ENCODE measurements at regions not wholly inside any gene's neighbourhood (a gene's known extent, or its start where the extent isn't known, plus 50 kb on each side); places are given as distances from the start of the nearest gene placed in this dataset.

GRCh38 chr3:40864146-40864782 is 335.0 kb upstream of the CTNNB1 start:
- H3K4me3 ChIP-seq (ENCODE audit: low read depth in 1 of 2, low read length in 2 of 2): no peak overlapping the region
- no peak overlapping the region for H3K27ac ChIP-seq (ENCODE audit: low read depth in 2 of 2, low read length in 1 of 2)
- 66 to 70% methylated on average over 3 of the region's 3 CpGs for WGBS, 2 donors
- H3K4me1 ChIP-seq (ENCODE audit: control insufficient read depth in 2 of 2, insufficient read depth in 2 of 2, low read length in 1 of 2): no peaks in the 10 kb centered on the region
- H3K27me3 ChIP-seq (ENCODE audit: control insufficient read depth in 1 of 2, insufficient read depth in 2 of 2, low read length in 2 of 2): no peaks in the 10 kb centered on the region
- no peaks in the 10 kb centered on the region for H3K9me3 ChIP-seq (ENCODE audit: control insufficient read depth in 2 of 2, insufficient read depth in 1 of 2, low read depth in 1 of 2, low read length in 1 of 2)
- H3K36me3 ChIP-seq (ENCODE audit: control insufficient read depth in 2 of 2, insufficient read depth in 2 of 2, low read length in 1 of 2): no peaks in the 10 kb centered on the region

GRCh38 chr3:40864915-40865314 is 334.4 kb upstream of the CTNNB1 start:
- WGBS, 2 donors: 58 to 61% methylated on average over 1 of the region's 1 CpG
- no peak overlapping the region for H3K4me3 ChIP-seq (ENCODE audit: low read depth in 1 of 2, low read length in 2 of 2)
- no peaks in the 10 kb centered on the region for H3K9me3 ChIP-seq (ENCODE audit: control insufficient read depth in 2 of 2, insufficient read depth in 1 of 2, low read depth in 1 of 2, low read length in 1 of 2)
- H3K27me3 ChIP-seq (ENCODE audit: control insufficient read depth in 1 of 2, insufficient read depth in 2 of 2, low read length in 2 of 2): no peaks in the 10 kb centered on the region
- no peaks in the 10 kb centered on the region for H3K36me3 ChIP-seq (ENCODE audit: control insufficient read depth in 2 of 2, insufficient read depth in 2 of 2, low read length in 1 of 2)
- H3K27ac ChIP-seq (ENCODE audit: low read depth in 2 of 2, low read length in 1 of 2): no peak overlapping the region
- H3K4me1 ChIP-seq (ENCODE audit: control insufficient read depth in 2 of 2, insufficient read depth in 2 of 2, low read length in 1 of 2): no peaks in the 10 kb centered on the region

GRCh38 chr3:40867797-40868196 is 331.5 kb upstream of the CTNNB1 start:
- WGBS, 2 donors: 89 to 93% methylated on average over 3 of the region's 3 CpGs
- no peaks in the 10 kb centered on the region for H3K9me3 ChIP-seq (ENCODE audit: control insufficient read depth in 2 of 2, insufficient read depth in 1 of 2, low read depth in 1 of 2, low read length in 1 of 2)
- peaks cover 0 to 3% of the 10 kb centered on the region in 2 donors for H3K27me3 ChIP-seq (ENCODE audit: control insufficient read depth in 1 of 2, insufficient read depth in 2 of 2, low read length in 2 of 2)
- H3K4me1 ChIP-seq (ENCODE audit: control insufficient read depth in 2 of 2, insufficient read depth in 2 of 2, low read length in 1 of 2): peaks cover 0 to 3% of the 10 kb centered on the region in 2 donors
- no peaks in the 10 kb centered on the region for H3K36me3 ChIP-seq (ENCODE audit: control insufficient read depth in 2 of 2, insufficient read depth in 2 of 2, low read length in 1 of 2)
- H3K27ac ChIP-seq (ENCODE audit: low read depth in 2 of 2, low read length in 1 of 2): no peak overlapping the region
- H3K4me3 ChIP-seq (ENCODE audit: low read depth in 1 of 2, low read length in 2 of 2): no peak overlapping the region

GRCh38 chr3:40869013-40869412 is 330.3 kb upstream of the CTNNB1 start:
- H3K27me3 ChIP-seq (ENCODE audit: control insufficient read depth in 1 of 2, insufficient read depth in 2 of 2, low read length in 2 of 2): peaks cover 0 to 3% of the 10 kb centered on the region in 2 donors
- H3K27ac ChIP-seq (ENCODE audit: low read depth in 2 of 2, low read length in 1 of 2): no peak overlapping the region
- 33 to 45% methylated on average over 4 of the region's 4 CpGs for WGBS, 2 donors
- no peak overlapping the region for H3K4me3 ChIP-seq (ENCODE audit: low read depth in 1 of 2, low read length in 2 of 2)
- H3K9me3 ChIP-seq (ENCODE audit: control insufficient read depth in 2 of 2, insufficient read depth in 1 of 2, low read depth in 1 of 2, low read length in 1 of 2): no peaks in the 10 kb centered on the region
- no peaks in the 10 kb centered on the region for H3K36me3 ChIP-seq (ENCODE audit: control insufficient read depth in 2 of 2, insufficient read depth in 2 of 2, low read length in 1 of 2)
- peaks cover 0 to 3% of the 10 kb centered on the region in 2 donors for H3K4me1 ChIP-seq (ENCODE audit: control insufficient read depth in 2 of 2, insufficient read depth in 2 of 2, low read length in 1 of 2)

GRCh38 chr3:40869939-40870338 is 329.4 kb upstream of the CTNNB1 start:
- Histone ChIP-seq H3K4me3 (ENCODE audit: low read depth in 1 of 2, low read length in 2 of 2) (no peak overlapping the region), H3K27me3 (ENCODE audit: control insufficient read depth in 1 of 2, insufficient read depth in 2 of 2, low read length in 2 of 2) (peaks cover 0 to 3% of the 10 kb centered on the region in 2 donors), H3K27ac (ENCODE audit: low read depth in 2 of 2, low read length in 1 of 2) (no peak overlapping the region), H3K4me1 (ENCODE audit: control insufficient read depth in 2 of 2, insufficient read depth in 2 of 2, low read length in 1 of 2) (peaks cover 0 to 3% of the 10 kb centered on the region in 2 donors), H3K36me3 (ENCODE audit: control insufficient read depth in 2 of 2, insufficient read depth in 2 of 2, low read length in 1 of 2) (no peaks in the 10 kb centered on the region), H3K9me3 (ENCODE audit: control insufficient read depth in 2 of 2, insufficient read depth in 1 of 2, low read depth in 1 of 2, low read length in 1 of 2) (no peaks in the 10 kb centered on the region)
- 79 to 88% methylated on average over 2 of the region's 2 CpGs for WGBS, 2 donors

- Histone ChIP-seq H3K9me3 (ENCODE audit: control insufficient read depth in 2 of 2, insufficient read depth in 1 of 2, low read depth in 1 of 2, low read length in 1 of 2) (no peaks in the 10 kb centered on the region), H3K36me3 (ENCODE audit: control insufficient read depth in 2 of 2, insufficient read depth in 2 of 2, low read length in 1 of 2) (no peaks in the 10 kb centered on the region), H3K4me1 (ENCODE audit: control insufficient read depth in 2 of 2, insufficient read depth in 2 of 2, low read length in 1 of 2) (peaks cover 0 to 3% of the 10 kb centered on the region in 2 donors), H3K27ac (ENCODE audit: low read depth in 2 of 2, low read length in 1 of 2) (no peak overlapping the region), H3K4me3 (ENCODE audit: low read depth in 1 of 2, low read length in 2 of 2) (no peak overlapping the region), H3K27me3 (ENCODE audit: control insufficient read depth in 1 of 2, insufficient read depth in 2 of 2, low read length in 2 of 2) (peaks cover 0 to 3% of the 10 kb centered on the region in 2 donors)
- 78 to 87% methylated on average over 4 of the region's 4 CpGs for WGBS, 2 donors
These were observed 327.9 kb upstream of the CTNNB1 start for GRCh38 chr3:40871394-40871793.

GRCh38 chr3:40872258-40872920 is 326.9 kb upstream of the CTNNB1 start:
- Histone ChIP-seq H3K9me3 (ENCODE audit: control insufficient read depth in 2 of 2, insufficient read depth in 1 of 2, low read depth in 1 of 2, low read length in 1 of 2) (no peaks in the 10 kb centered on the region), H3K4me1 (ENCODE audit: control insufficient read depth in 2 of 2, insufficient read depth in 2 of 2, low read length in 1 of 2) (peaks cover 0 to 3% of the 10 kb centered on the region in 2 donors), H3K36me3 (ENCODE audit: control insufficient read depth in 2 of 2, insufficient read depth in 2 of 2, low read length in 1 of 2) (no peaks in the 10 kb centered on the region), H3K27ac (ENCODE audit: low read depth in 2 of 2, low read length in 1 of 2) (no peak overlapping the region), H3K27me3 (ENCODE audit: control insufficient read depth in 1 of 2, insufficient read depth in 2 of 2, low read length in 2 of 2) (peaks cover 0 to 3% of the 10 kb centered on the region in 2 donors), H3K4me3 (ENCODE audit: low read depth in 1 of 2, low read length in 2 of 2) (no peak overlapping the region)
- WGBS, 2 donors: 73 to 77% methylated on average over 6 of the region's 6 CpGs

- Histone ChIP-seq H3K36me3 (ENCODE audit: control insufficient read depth in 2 of 2, insufficient read depth in 2 of 2, low read length in 1 of 2) (no peaks in the 10 kb centered on the region), H3K4me3 (ENCODE audit: low read depth in 1 of 2, low read length in 2 of 2) (no peak overlapping the region), H3K4me1 (ENCODE audit: control insufficient read depth in 2 of 2, insufficient read depth in 2 of 2, low read length in 1 of 2) (peaks cover 0 to 3% of the 10 kb centered on the region in 2 donors), H3K27me3 (ENCODE audit: control insufficient read depth in 1 of 2, insufficient read depth in 2 of 2, low read length in 2 of 2) (peaks cover 0 to 3% of the 10 kb centered on the region in 2 donors), H3K9me3 (ENCODE audit: control insufficient read depth in 2 of 2, insufficient read depth in 1 of 2, low read depth in 1 of 2, low read length in 1 of 2) (no peaks in the 10 kb centered on the region), H3K27ac (ENCODE audit: low read depth in 2 of 2, low read length in 1 of 2) (no peak overlapping the region)
- WGBS, 2 donors: 54 to 76% methylated on average over 2 of the region's 2 CpGs
These were observed 325.8 kb upstream of the CTNNB1 start for GRCh38 chr3:40873476-40873875.

- WGBS, 2 donors: 87 to 91% methylated on average over 6 of the region's 6 CpGs
- Histone ChIP-seq H3K27ac (ENCODE audit: low read depth in 2 of 2, low read length in 1 of 2) (no peak overlapping the region), H3K27me3 (ENCODE audit: control insufficient read depth in 1 of 2, insufficient read depth in 2 of 2, low read length in 2 of 2) (peaks cover 0 to 3% of the 10 kb centered on the region in 2 donors), H3K36me3 (ENCODE audit: control insufficient read depth in 2 of 2, insufficient read depth in 2 of 2, low read length in 1 of 2) (no peaks in the 10 kb centered on the region), H3K4me1 (ENCODE audit: control insufficient read depth in 2 of 2, insufficient read depth in 2 of 2, low read length in 1 of 2) (peaks cover 0 to 3% of the 10 kb centered on the region in 2 donors), H3K4me3 (ENCODE audit: low read depth in 1 of 2, low read length in 2 of 2) (no peak overlapping the region), H3K9me3 (ENCODE audit: control insufficient read depth in 2 of 2, insufficient read depth in 1 of 2, low read depth in 1 of 2, low read length in 1 of 2) (no peaks in the 10 kb centered on the region)
These were observed 325.2 kb upstream of the CTNNB1 start for GRCh38 chr3:40873934-40874699.

All from esophagus (tissue), 2 donors.